ENCODE measurements at regions not wholly inside any gene's neighbourhood (a gene's known extent, or its start where the extent isn't known, plus 50 kb on each side); places are given as distances from the start of the nearest gene placed in this dataset.
A peak's percentile ranks its signal among the peaks of the same experiment; 100 is the strongest.

DNA sequence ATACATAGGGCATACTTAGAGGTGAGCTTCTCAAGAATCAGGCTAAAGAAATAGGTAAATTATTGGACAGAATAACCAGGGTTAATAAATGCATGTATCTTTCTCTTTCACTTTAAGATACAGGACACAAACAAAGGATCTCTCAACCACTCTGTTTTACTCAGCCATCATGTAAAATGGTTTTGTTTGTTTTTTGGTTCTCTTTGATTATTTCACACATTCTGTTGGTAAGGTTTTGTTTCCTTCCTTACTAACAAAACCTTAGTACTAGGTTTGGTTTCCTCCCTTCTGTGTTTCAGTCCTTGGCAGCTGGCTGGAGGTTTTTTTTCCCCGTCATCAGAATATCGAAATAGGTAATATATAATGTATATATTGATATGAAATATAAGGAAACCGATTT lies 1506.8 kb upstream of the TMEFF2 start:
- TF ChIP-seq EZH2phosphoT487 (IDR thresholded peaks at IDR 0.05; ENCODE audit: low read length) (no peak), EZH2 (optimal IDR thresholded peaks at IDR 0.05; ENCODE audit: low read depth, low read length) (no peak), CTCF (IDR thresholded peaks at IDR 0.05; ENCODE audit: low read length) (no peak)
- no peak overlapping the region for H2AFZ ChIP-seq (ENCODE audit: low read length)

DNA sequence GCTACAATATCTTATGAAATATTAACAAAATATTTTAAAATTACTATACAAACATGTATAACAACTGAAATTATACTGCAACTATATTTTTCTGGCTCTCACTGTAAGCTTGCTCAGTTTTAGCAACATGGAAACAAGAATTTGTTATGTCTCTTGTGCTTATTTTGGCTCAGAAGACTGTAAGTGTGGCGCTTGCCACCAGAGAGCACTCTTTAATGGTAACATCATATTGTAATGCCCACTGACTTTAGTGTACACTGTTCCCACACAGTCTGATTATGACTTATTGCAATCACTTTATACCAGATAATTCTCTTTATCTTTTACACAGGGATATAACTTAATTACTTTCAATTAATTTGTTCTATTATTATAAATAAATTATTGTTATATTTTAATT lies 1500.6 kb upstream of the TMEFF2 start:
- Histone ChIP-seq H4K20me1 (ENCODE audit: insufficient read depth, low read length) (no peaks in the 10 kb centered on the region), H3K4me3 (ENCODE audit: low read length) (no peak overlapping the region), H3K79me2 (ENCODE audit: low read length) (no peaks in the 10 kb centered on the region), H3K9ac (ENCODE audit: low read length) (no peak overlapping the region), H3K9me2 (replicated peaks; ENCODE audit: insufficient read depth, low read length) (no peaks in the 10 kb centered on the region), H2AFZ (ENCODE audit: low read length) (no peak overlapping the region), H3K27me3 (replicated peaks; ENCODE audit: insufficient read depth, low read length) (no peaks in the 10 kb centered on the region), H3K9me3 (replicated peaks; ENCODE audit: insufficient read depth, low read length) (no peaks in the 10 kb centered on the region), H3K4me1 (ENCODE audit: low read length) (no peaks in the 10 kb centered on the region), H3K4me2 (ENCODE audit: low read depth, low read length) (no peak overlapping the region), H3K27ac (ENCODE audit: low read length) (no peak overlapping the region), H3F3A (ENCODE audit: insufficient read depth, low read length) (no peaks in the 10 kb centered on the region), H3K36me3 (replicated peaks; ENCODE audit: insufficient read depth, low read length) (no peaks in the 10 kb centered on the region)
- TF ChIP-seq EZH2 (optimal IDR thresholded peaks at IDR 0.05; ENCODE audit: low read depth, low read length): no peak
- no peak for TF ChIP-seq EZH2phosphoT487 (IDR thresholded peaks at IDR 0.05; ENCODE audit: low read length)
- TF ChIP-seq CTCF (IDR thresholded peaks at IDR 0.05; ENCODE audit: low read length): peak; percentile 23
- DNase-seq: peak; percentile 34

More for the DNA sequence above, 1506.8 kb upstream of the TMEFF2 start:
- Histone ChIP-seq H3F3A (ENCODE audit: insufficient read depth, low read length) (no peaks in the 10 kb centered on the region), H3K4me3 (ENCODE audit: low read length) (no peak overlapping the region), H3K27ac (ENCODE audit: low read length) (no peak overlapping the region), H4K20me1 (ENCODE audit: insufficient read depth, low read length) (no peaks in the 10 kb centered on the region), H3K9me3 (replicated peaks; ENCODE audit: insufficient read depth, low read length) (no peaks in the 10 kb centered on the region), H3K79me2 (ENCODE audit: low read length) (no peaks in the 10 kb centered on the region), H3K9me2 (replicated peaks; ENCODE audit: insufficient read depth, low read length) (no peaks in the 10 kb centered on the region), H3K9ac (ENCODE audit: low read length) (no peak overlapping the region), H3K36me3 (replicated peaks; ENCODE audit: insufficient read depth, low read length) (no peaks in the 10 kb centered on the region), H3K27me3 (replicated peaks; ENCODE audit: insufficient read depth, low read length) (no peaks in the 10 kb centered on the region), H3K4me1 (ENCODE audit: low read length) (no peaks in the 10 kb centered on the region), H3K4me2 (ENCODE audit: low read depth, low read length) (no peak overlapping the region)
- DNase-seq: no peak

- no peaks in the 10 kb centered on the region for H3K27me3 ChIP-seq (replicated peaks; ENCODE audit: insufficient read depth, low read length)
- H3K4me2 ChIP-seq (ENCODE audit: low read depth, low read length): no peak overlapping the region
- H3K9me3 ChIP-seq (replicated peaks; ENCODE audit: insufficient read depth, low read length): no peaks in the 10 kb centered on the region
- H3K4me3 ChIP-seq (ENCODE audit: low read length): no peak overlapping the region
- no peak overlapping the region for H3K27ac ChIP-seq (ENCODE audit: low read length)
- no peaks in the 10 kb centered on the region for H3F3A ChIP-seq (ENCODE audit: insufficient read depth, low read length)
- no peak overlapping the region for H3K9ac ChIP-seq (ENCODE audit: low read length)
- no peak overlapping the region for H2AFZ ChIP-seq (ENCODE audit: low read length)
- H3K4me1 ChIP-seq (ENCODE audit: low read length): no peaks in the 10 kb centered on the region
- no peak for DNase-seq
- no peaks in the 10 kb centered on the region for H3K9me2 ChIP-seq (replicated peaks; ENCODE audit: insufficient read depth, low read length)
- H3K36me3 ChIP-seq (replicated peaks; ENCODE audit: insufficient read depth, low read length): no peaks in the 10 kb centered on the region
- no peaks in the 10 kb centered on the region for H3K79me2 ChIP-seq (ENCODE audit: low read length)
- no peaks in the 10 kb centered on the region for H4K20me1 ChIP-seq (ENCODE audit: insufficient read depth, low read length)
- TF ChIP-seq EZH2 (optimal IDR thresholded peaks at IDR 0.05; ENCODE audit: low read depth, low read length) (no peak), EZH2phosphoT487 (IDR thresholded peaks at IDR 0.05; ENCODE audit: low read length) (no peak), CTCF (IDR thresholded peaks at IDR 0.05; ENCODE audit: low read length) (no peak)
These were observed 1499.0 kb upstream of the TMEFF2 start for GRCh38 chr2:193693758-193694157.
